B cell (primary cell): ENCODE measurements at regions not wholly inside any gene's neighbourhood (a gene's known extent, or its start where the extent isn't known, plus 50 kb on each side); places are given as distances from the start of the nearest gene placed in this dataset.

Source experiments
- ATAC-seq: fragments of 200-7000 bp; cut with Tn5 transposase; one replicate; pipeline ENCODE4 v1.10.0; 2021; ENCODE audit warnings: low read depth, mild to moderate bottlenecking, moderate number of reproducible peaks, moderate library complexity
- CTCF ChIA-PET: fragments of 350-600 bp; sonication (Branson Sonifier 250); formaldehyde crosslinking; loops from one replicate; lab custom pipeline; 2021; ENCODE audit warnings: antibody characterized with exemption, inconsistent platforms; lab: Charles Lee
- POLR2A ChIA-PET: fragments of 350-600 bp; sonication (Branson Sonifier 250); formaldehyde crosslinking; loops from one replicate; lab custom pipeline; 2021; ENCODE audit warnings: antibody characterized with exemption; lab: Charles Lee
- DNase-seq: peaks from one replicate; pipeline ENCODE4 v3.0.0; 2013
- H2AFZ ChIP-seq: 2 replicates; pipeline ENCODE4 v1.6.1; 2012; ENCODE audit warnings: mild to moderate bottlenecking, low read depth, low read length; ENCODE audit not compliant: insufficient read depth, poor library complexity, severe bottlenecking
- H3K27ac ChIP-seq, 2 donors: 1 replicate in 1 of 2; 2 replicates in 1 of 2; pipeline ENCODE4 v1.5.1; 2012 to 2013; ENCODE audit warnings: low read length in 2 of 2, mild to moderate bottlenecking in 2 of 2, moderate library complexity in 1 of 2
- H3K27me3 ChIP-seq, 4 experiments: fragments of 200-600 bp in 1 of 4; sonication (generic) in 1 of 4; replicated peaks in 1 of 4; 1 replicate in 2 of 4; 2 replicates in 2 of 4; pipeline versions ENCODE4 v1.6.1 to v1.7.0; 2013 to 2016; ENCODE audit warnings: low read length in 3 of 4, mild to moderate bottlenecking in 2 of 4, mixed read lengths in 1 of 4, moderate library complexity in 1 of 4; ENCODE audit not compliant: insufficient read depth in 4 of 4, control insufficient read depth in 3 of 4; ENCODE audit errors: control extremely low read depth in 1 of 4
- H3K36me3 ChIP-seq, 2 experiments: replicated peaks in 1 of 2; 1 replicate in 1 of 2; 2 replicates in 1 of 2; pipeline versions ENCODE4 v1.6.1 to v1.7.1; 2013; ENCODE audit warnings: low read length in 1 of 2; ENCODE audit not compliant: insufficient read depth in 2 of 2, control insufficient read depth in 1 of 2; ENCODE audit errors: control extremely low read depth in 1 of 2, extremely low read depth in 1 of 2
- H3K4me1 ChIP-seq, 2 donors: fragments of 200-600 bp in 1 of 2; sonication (generic) in 1 of 2; 1 replicate in 1 of 2; 2 replicates in 1 of 2; pipeline versions ENCODE4 v1.5.1 to v1.6.1; 2013 to 2017; ENCODE audit warnings: low read length in 2 of 2; ENCODE audit not compliant: control insufficient read depth in 2 of 2, insufficient read depth in 2 of 2
- H3K4me2 ChIP-seq: replicated peaks from 2 replicates; pipeline ENCODE3; 2012; ENCODE audit warnings: mild to moderate bottlenecking, low read depth, low read length; ENCODE audit not compliant: poor library complexity, severe bottlenecking
- H3K4me3 ChIP-seq, 5 experiments: fragments of 200-600 bp in 1 of 5; sonication (generic) in 1 of 5; 1 replicate in 3 of 5; 2 replicates in 2 of 5; pipeline versions ENCODE4 v1.5.1 to v1.7.0; 2011 to 2016; ENCODE audit warnings: low read length in 4 of 5, mild to moderate bottlenecking in 4 of 5, low read depth in 2 of 5, control low read depth in 1 of 5, moderate library complexity in 1 of 5; ENCODE audit not compliant: insufficient read depth in 1 of 5; ENCODE audit errors: control extremely low read depth in 1 of 5, extremely low read depth in 1 of 5
- H3K79me2 ChIP-seq: fragments of 200-600 bp; sonication (generic); one replicate; pipeline ENCODE4 v1.6.0; 2016; ENCODE audit warnings: low read length; ENCODE audit not compliant: control insufficient read depth, insufficient read depth
- H3K9ac ChIP-seq: fragments of 200-600 bp; sonication (generic); 2 replicates; pipeline ENCODE4 v1.6.1; 2017; ENCODE audit warnings: mild to moderate bottlenecking, low read length, moderate library complexity
- H3K9me3 ChIP-seq, 3 donors: one replicate each; pipeline versions ENCODE4 v1.6.1 to v1.7.1; 2013; ENCODE audit warnings: low read length in 2 of 3; ENCODE audit not compliant: control insufficient read depth in 2 of 3, insufficient read depth in 1 of 3; ENCODE audit errors: control extremely low read depth in 1 of 3
- H4K20me1 ChIP-seq: 2 replicates; pipeline ENCODE4 v1.6.0; 2012; ENCODE audit warnings: mild to moderate bottlenecking, low read length; ENCODE audit not compliant: insufficient read depth, control insufficient read depth, poor library complexity, severe bottlenecking
- H3K27ac Mint-ChIP-seq: one replicate; pipeline ENCODE4 v1.8.0; 2021; ENCODE audit warnings: mixed read lengths
- H3K27me3 Mint-ChIP-seq: one replicate; pipeline ENCODE4 v1.8.0; 2021; ENCODE audit warnings: mixed read lengths
- H3K4me1 Mint-ChIP-seq: one replicate; pipeline ENCODE4 v1.8.0; 2021; ENCODE audit warnings: mixed read lengths
- H3K4me3 Mint-ChIP-seq: one replicate; pipeline ENCODE4 v1.8.0; 2021; ENCODE audit warnings: mixed read lengths
- H3K9me3 Mint-ChIP-seq: one replicate; pipeline ENCODE4 v1.8.0; 2022; ENCODE audit warnings: mixed read lengths; ENCODE audit not compliant: insufficient read depth
- CTCF ChIP-seq: fragments of 200-600 bp; IDR thresholded peaks from one replicate; pipeline ENCODE4 v1.8.0; 2022; ENCODE audit warnings: antibody characterized with exemption, mild to moderate bottlenecking
- EZH2 ChIP-seq: IDR thresholded peaks from 2 replicates; pipeline ENCODE4 v1.6.1; 2012; ENCODE audit warnings: borderline replicate concordance, low read depth, mild to moderate bottlenecking, moderate library complexity, low read length; ENCODE audit not compliant: insufficient read depth, poor library complexity, severe bottlenecking
- WGBS: methylation state at CpG from one replicate; pipeline ENCODE4 v1.1.5; 2013; ENCODE audit warnings: missing lambda C conversion rate; ENCODE audit not compliant: insufficient coverage; 5-methylcytosine and 5-hydroxymethylcytosine counted together
- intact Hi-C: fragments of 100-400 bp; cut with micrococcal nuclease; formaldehyde crosslinking; loops from one replicate; pipeline ENCODE4 v1.10.0; 2022

DNA sequence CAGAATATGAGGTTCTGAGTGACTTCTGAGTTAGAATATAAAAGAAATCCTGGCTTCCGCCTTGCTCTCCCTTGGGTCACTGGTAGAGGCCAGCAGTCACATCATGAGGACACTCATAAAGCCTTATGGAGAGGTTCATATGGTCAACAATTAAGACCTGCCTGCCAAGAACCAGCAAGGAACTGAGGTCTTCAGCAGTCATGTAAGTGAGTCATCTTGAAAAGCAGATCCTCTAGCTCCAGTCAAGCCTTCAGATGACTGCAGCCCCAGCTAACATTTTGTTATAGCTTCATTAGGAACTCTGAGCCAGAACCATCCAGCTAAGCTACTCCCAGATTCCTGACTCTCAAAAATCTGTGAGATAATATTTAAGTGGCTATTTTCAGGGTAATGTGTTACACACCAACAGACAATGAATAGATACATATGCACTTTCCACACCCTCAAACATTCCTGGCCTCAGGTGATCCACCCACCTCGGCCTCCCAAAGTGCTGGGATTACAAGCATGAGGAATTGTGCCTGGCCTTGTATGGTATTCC, 447.2 kb downstream of the SHQ1 start:
- no peak overlapping the region for H3K9ac ChIP-seq
- H2AFZ ChIP-seq = no peak overlapping the region
- no peak overlapping the region for H3K27ac ChIP-seq
- Mint-ChIP-seq H3K4me1 (peaks cover 82% of the 10 kb centered on the region), H3K27me3 (no peaks in the 10 kb centered on the region), H3K27ac (no peak overlapping the region), H3K9me3 (no peaks in the 10 kb centered on the region), H3K4me3 (no peak overlapping the region)
- peaks cover 100% of the 10 kb centered on the region for H3K79me2 ChIP-seq
- no peak overlapping the region for H3K4me2 ChIP-seq
- no peaks in the 10 kb centered on the region for H3K9me3 ChIP-seq
- H3K4me1 ChIP-seq = peaks cover 3 to 33% of the 10 kb centered on the region in 2 donors
- H3K4me3 ChIP-seq = no peak overlapping the region
- H3K36me3 ChIP-seq = no peaks in the 10 kb centered on the region
- WGBS = 100% methylated on average over 1 of the region's 2 CpGs
- intact Hi-C loops = no loop called here
- DNase-seq (no peak), ATAC-seq (no peak)
- ChIA-PET POLR2A (no interaction called here), CTCF (no interaction called here)
- peaks cover 99% of the 10 kb centered on the region for H4K20me1 ChIP-seq
- TF ChIP-seq EZH2 = no peak
- H3K27me3 ChIP-seq = no peaks in the 10 kb centered on the region

DNA sequence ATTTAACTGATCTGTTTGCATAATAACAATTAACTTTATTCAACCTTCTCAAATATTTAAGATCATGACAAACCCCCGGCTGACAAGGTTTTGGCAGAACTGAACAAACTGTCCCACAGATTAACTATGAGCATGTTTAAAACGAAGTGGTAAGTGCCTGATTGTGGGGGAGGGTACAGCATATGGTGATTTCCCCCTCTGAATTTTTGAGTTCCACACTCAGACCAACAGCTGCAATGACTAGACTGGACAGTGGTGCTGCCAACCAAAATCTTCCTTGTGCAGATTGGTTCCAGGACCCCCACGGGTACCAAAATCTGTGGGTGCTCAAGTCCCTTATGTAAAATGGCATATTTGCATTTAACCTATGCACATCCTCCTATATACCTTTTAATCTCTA, 449.5 kb downstream of the SHQ1 start:
- Histone ChIP-seq H3K4me3 (no peak overlapping the region), H2AFZ (no peak overlapping the region), H3K79me2 (peaks cover 99% of the 10 kb centered on the region), H4K20me1 (peaks cover 97% of the 10 kb centered on the region), H3K36me3 (no peaks in the 10 kb centered on the region), H3K4me2 (no peak overlapping the region), H3K9me3 (no peaks in the 10 kb centered on the region), H3K4me1 (peaks cover 3 to 21% of the 10 kb centered on the region in 2 donors), H3K27me3 (no peaks in the 10 kb centered on the region), H3K9ac (no peak overlapping the region), H3K27ac (no peak overlapping the region)
- TF ChIP-seq EZH2 = no peak
- no peak for TF ChIP-seq CTCF
- Mint-ChIP-seq H3K4me3 (no peak overlapping the region), H3K9me3 (no peaks in the 10 kb centered on the region), H3K4me1 (peaks cover 78% of the 10 kb centered on the region), H3K27ac (no peak overlapping the region), H3K27me3 (no peaks in the 10 kb centered on the region)
- ATAC-seq = no peak
- no peak for DNase-seq
- CTCF ChIA-PET = no interaction called here
- POLR2A ChIA-PET = no interaction called here
- intact Hi-C loops = no loop called here
- no CpG with 5 or more reads among the region's 3 CpGs for WGBS
